ENCODE measurements at regions not wholly inside any gene's neighbourhood (a gene's known extent, or its start where the extent isn't known, plus 50 kb on each side); places are given as distances from the start of the nearest gene placed in this dataset.
"Not testable (repeated sequence)": the region's sequence is repeated elsewhere in the genome, so short reads cannot be mapped to it uniquely, and the experiment has no call there.

DNA sequence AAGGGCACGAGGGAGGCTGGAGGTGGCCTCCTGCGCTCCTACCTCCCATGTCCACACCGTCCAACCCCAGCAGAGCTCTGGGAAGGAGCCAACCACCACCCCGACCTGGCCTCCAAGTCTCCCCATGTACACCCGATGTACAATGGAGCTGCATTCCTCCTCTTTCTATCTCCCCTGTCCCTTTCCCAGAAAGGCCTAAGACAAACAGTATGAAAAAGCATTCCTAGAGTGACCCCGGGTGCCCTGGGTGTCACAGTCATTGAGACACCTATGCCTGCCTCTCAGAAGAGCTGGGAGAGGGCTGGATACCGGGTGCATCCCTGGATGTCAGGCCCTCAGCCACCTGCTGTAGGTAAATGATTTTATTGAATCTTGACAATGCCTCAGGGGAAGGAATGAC is 248.1 kb downstream of the EMX2 start:
- DNase-seq = no peak

GRCh38 chr10:117792214-117792613 is 249.7 kb downstream of the EMX2 start:
- DNase-seq = no peak

DNA sequence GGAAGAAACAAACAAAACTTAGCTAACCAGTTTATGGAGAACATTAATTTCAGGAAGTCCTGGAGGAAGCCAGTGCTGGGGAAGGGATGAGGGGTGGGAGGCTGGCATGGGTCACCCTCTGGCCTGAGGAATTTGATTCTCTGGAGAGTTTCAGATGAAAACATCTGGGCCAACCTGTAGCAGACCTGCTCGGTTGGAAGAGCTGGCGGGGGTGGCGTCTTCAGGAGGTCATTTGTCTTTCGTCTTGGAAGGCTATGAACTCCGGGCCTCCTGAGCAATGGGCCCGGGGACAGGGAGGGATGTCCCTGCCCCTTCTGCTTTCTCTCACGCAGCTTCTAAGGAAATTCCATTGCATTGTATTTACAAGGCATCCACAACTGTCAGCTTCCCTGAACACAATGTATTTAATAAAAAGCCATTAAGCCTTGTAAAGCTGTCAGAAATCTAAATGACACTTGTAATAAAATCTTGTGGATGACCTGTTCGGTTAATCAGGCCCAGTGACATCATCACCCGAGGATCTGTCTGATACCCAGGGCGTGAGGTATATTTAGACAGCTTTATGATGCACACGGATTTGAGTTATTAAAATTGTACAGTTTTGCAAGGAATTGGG is 250.5 kb downstream of the RAB11FIP2 start:
- no peak for DNase-seq

GRCh38 chr10:117797296-117797695 is 249.4 kb downstream of the RAB11FIP2 start:
- DNase-seq = no peak

DNA sequence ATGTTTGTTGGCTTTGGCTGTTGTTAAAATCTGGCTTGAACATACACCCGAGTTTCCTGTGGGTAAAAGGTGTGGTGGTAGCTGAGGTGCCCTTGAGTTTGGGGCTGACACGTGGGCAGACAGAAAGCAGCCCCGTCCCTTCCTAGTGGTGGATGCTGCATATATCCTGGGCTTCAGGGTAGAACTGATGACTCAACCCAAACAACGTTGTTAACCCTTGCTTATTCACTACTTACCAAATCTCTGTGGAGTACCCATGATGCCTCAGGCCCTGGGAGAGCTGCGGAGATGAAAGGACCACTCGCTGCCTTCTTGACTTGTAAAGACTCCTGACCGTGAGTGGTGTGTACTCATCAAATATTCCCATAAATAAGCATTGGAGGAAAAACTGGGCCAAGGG is 245.1 kb downstream of the RAB11FIP2 start:
- no peak for DNase-seq

- DNase-seq = peak; percentile 17 to 66
Observed at GRCh38 chr10:117804470-117805011, 242.2 kb downstream of the RAB11FIP2 start.

DNA sequence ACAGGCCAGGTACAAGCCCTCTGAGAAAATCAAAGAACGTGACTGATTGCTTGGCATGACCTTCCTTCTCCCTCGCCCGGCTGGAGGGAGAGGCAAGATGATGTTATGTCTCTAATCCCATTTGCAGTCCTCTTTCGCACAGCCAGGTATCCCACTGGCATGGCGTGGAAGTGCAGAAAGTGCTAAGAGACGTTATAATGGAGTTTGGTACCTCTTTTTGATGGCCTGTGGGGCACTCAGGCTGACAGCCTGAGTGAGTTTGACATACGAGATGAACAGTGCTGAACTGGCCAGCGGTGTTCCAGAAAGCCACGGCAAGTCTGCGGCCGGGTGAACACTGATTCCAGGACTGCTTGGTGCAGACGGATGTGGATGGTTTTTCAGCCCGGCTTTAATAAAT is 241.6 kb downstream of the RAB11FIP2 start:
- DNase-seq = no peak

GRCh38 chr10:117807441-117807840 is 239.3 kb downstream of the RAB11FIP2 start:
- DNase-seq = no peak

GRCh38 chr10:117815816-117816215 is 230.9 kb downstream of the RAB11FIP2 start:
- DNase-seq = not testable (repeated sequence)

DNA sequence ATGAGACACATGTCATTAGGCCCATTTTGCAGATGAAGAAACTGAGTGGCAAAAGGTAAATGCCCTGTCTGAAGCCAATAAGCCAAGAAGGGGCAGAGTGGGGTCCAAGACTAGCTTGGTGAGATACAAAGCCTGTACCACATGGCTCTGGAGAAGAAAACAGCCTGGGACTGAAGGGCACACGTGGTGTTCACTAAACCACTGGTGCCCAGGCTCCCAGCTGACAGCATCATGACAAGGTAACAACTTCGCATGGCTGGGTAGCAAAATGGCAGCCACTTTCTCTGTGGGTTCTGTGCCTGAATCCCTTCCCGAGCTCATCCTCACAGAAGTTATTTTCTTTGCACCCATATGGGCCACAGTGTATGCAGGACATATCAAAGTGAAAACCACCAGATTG is 229.6 kb downstream of the RAB11FIP2 start:
- DNase-seq = no peak

- no peak for DNase-seq
Observed at GRCh38 chr10:117818721-117819120, 228.0 kb downstream of the RAB11FIP2 start.

DNA sequence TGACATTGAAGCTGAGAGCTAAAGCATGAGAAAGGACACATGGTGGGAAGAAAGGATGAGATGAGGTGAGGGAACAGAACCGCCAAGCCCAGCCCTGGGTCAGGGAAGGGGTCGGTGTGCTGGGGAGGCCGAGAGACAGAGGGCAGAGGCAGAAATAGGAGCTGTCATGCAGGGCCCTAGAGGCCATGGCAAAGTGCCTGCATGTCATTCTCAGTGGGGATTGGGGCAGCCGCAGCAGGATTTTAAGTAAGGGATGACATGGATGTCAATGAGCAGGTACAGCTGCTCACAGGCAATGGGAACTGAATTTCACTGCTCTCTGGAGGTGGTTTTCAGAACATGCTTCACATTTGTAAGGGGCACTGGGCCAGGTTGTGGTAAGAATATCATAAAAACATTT is 227.4 kb downstream of the RAB11FIP2 start:
- no peak for DNase-seq

GRCh38 chr10:117823980-117824379 is 222.8 kb downstream of the RAB11FIP2 start:
- no peak for DNase-seq

- DNase-seq = no peak
Observed at GRCh38 chr10:117830205-117830604, 216.5 kb downstream of the RAB11FIP2 start.

DNA sequence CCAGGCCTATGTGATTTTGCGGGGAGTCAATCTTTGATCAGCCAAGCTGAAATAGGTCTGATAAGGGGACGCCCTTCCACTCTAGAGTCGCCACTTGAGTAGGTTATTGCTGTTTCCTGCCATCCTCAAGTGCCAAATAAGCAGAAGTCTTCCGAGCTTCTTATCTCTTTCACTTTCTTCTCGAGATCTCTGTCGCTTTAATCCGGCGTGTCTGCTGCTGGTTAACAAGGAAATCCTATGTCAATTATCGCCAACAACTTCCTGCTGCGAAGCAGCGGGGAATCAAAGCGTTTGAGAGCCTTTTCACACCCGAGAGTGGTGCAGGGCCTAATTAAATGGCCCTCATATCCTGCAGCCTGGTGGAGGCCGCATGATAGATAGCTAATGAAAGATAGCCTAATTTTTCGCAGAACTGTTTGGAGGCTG is 215.9 kb downstream of the RAB11FIP2 start:
- peak in 1 of 2 experiments; percentile 60 for DNase-seq

DNA sequence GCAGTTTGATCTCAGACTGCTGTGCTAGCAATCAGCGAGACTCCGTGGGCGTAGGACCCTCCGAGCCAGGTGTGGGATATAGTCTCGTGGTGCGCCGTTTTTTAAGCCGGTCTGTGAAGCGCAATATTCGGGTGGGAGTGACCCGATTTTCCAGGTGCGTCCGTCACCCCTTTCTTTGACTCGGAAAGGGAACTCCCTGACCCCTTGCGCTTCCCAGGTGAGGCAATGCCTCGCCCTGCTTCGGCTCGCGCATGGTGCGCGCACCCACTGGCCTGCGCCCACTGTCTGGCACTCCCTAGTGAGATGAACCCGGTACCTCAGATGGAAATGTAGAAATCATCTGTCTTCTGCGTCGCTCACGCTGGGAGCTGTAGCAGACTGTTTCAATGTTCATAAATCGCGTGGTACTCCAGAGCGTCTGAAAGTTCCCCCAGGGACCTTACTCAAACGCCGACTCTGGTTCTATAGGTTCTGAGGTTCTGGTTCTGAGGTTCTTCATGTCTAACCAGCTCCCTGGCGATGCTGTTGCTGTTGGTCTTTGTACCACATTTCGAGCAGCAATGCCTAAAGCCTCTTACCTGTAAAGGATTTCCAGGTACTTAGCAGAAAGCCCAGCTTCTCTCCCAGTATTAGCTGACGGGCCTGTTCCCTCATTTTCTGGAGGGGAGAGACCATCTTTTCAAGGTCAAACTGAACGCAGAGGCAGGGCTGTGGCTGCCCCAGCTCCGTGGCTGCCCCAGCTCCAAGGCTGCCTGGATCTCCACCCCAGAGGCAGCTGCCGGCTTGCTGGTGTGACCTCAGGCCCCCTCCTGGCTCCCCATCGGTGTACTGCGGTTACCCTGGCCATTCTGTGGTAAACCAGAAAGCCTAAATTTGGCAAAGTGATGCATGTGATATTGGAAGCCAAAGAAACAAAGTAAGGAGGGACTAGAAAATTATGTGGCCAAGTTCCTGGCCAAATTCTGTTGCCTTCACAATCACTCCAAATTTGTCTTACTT is 207.9 kb downstream of the RAB11FIP2 start:
- DNase-seq = not testable (repeated sequence)

DNA sequence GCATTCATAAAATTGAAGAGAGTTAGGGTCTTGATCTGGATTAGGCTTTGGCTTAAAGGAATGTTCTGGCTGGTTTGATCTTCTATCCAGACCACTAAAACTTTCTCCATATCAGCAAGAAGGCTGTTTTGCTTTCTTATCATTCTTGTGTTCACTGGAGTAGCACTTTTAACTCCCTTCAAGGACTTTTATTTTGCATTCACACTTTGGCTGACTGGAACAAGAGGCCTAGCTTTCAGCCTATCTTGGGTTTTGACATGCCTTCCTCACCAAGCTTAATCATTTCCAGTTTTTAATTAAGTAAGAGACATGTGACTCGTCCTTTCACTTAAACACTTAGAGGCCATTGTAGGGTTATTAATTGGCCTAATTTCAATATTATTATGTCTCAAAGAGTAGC is 190.3 kb downstream of the RAB11FIP2 start:
- not testable (repeated sequence) for DNase-seq

DNA sequence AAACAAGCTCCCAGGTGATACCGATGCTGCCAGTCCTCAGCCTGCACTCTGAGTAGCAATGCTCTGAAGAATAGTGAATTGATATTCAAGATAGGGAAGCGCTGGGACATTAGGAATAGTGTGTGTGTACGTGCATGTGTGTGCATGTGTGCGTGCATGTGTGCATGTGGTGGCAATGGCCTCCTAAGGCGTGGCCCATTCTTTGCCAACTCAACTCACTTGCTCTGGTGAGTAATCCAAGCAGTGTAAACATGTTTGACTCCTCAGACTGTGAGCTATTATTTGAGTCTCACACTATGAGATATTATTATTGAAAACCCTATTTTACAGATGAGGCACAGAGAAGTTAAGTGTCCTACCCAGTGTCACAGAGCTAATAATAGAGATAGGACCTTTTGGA is 186.6 kb downstream of the RAB11FIP2 start:
- no peak for DNase-seq

DNA sequence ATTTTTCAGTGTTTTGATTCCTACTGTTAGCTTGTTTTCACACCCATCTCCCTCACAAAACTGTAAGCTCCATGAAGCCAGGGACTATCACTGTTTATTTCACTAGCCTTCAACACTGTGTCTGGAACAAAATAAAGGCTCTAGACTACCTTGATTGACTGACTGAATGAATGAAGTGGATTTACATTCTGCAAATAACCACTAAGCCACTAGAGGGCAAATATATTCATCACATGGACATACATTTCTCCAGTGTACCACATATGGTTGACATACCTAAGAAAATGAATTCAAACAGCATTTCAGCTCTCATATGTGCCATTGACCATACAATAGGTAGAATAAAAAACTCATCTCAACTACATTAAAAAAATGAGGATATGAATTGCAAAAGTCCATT is 185.9 kb downstream of the RAB11FIP2 start:
- peak in 1 of 2 experiments; percentile 24 for DNase-seq

GRCh38 chr10:117861329-117861728 is 185.4 kb downstream of the RAB11FIP2 start:
- DNase-seq = no peak

- no peak for DNase-seq
Observed at GRCh38 chr10:117863771-117864170, 183.0 kb downstream of the RAB11FIP2 start.

DNA sequence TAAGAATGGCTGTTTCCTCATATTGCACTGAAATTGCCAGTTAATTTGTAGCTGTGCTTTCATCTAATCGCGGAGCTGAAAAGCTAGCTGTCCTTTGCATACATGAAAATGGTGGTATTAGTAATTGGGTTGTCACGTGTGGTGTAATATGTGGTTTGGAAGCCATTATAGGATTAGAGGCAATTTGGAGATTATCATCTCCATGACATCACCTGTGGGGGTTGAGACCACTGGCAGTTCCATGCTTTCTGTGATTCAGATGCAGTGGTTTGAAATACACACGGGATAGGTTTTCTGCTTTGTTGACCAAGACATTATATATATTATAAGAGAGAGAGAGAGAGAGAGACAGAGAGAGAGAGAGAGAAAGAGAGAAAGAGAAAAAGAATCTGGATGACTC is 180.8 kb downstream of the RAB11FIP2 start:
- peak; percentile 1 to 4 for DNase-seq

GRCh38 chr10:117868151-117868550 is 178.6 kb downstream of the RAB11FIP2 start:
- no peak for DNase-seq

GRCh38 chr10:117875793-117876192 is 170.9 kb downstream of the RAB11FIP2 start:
- DNase-seq = no peak
